ENCODE measurements at regions not wholly inside any gene's neighbourhood (a gene's known extent, or its start where the extent isn't known, plus 50 kb on each side); places are given as distances from the start of the nearest gene placed in this dataset.
"Not testable (repeated sequence)": the region's sequence is repeated elsewhere in the genome, so short reads cannot be mapped to it uniquely, and the experiment has no call there.

DNA sequence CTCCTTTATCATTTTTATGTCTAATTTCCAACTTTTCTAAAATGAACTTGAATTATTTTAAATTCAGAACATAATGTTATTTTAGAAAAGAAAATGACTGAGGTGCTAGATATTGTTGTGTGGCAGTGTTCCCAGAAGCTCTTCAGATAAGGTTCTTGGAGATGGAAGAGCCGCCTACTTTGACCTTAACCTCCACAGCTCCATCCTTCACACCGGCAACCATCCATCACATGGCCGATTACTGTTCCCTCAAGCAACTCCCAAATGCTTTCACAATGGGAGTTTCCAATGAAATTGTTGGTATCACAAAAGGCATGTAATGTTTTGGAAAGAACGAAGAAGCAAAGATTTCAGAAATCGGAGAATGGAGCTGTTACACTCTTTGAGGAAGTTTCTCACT, 193.9 kb upstream of the SALL3 start:
- DNase-seq, result no peak

- no peak for DNase-seq
Measured at GRCh38 chr18:78786776-78787175, 192.8 kb upstream of the SALL3 start.

DNA sequence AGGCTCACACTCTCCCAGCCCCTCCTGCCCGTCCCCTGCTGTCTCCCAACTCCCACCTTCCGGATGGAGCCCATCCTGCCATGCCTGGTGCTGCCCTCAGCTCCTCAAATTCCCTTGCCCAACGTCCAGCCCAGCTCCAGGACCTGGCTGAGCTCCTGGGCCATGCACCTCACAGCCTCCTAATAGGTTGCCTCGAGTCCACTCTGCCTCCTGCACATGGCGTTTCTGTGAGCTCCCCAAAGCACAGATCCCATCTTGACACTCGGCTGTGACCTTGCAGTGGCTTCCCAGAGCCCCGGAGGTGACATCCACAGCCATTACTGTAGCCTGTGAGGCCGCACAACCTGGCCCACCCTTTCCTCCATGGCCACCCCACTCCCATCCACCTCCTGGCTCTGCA, 191.9 kb upstream of the SALL3 start:
- no peak for DNase-seq

DNA sequence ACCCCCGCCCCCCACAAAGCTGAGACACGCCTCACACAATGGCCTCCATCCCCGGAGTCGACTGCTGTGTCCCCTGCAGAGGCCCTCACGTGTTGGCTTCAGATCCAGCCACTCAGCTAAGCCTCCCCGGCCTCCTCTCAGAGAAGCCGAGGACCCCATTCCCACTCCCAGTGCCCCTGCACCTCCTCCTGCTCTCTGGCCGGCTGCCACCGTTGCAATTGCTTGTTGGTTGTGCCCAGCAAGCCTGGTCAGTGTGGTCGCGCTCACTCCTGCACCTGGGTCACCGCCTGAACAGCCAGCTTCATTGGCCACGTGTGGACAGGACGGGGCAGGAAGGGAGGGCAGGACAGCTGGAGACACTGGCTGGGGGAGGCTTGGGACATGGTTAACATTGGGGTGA, 191.5 kb upstream of the SALL3 start:
- no peak for DNase-seq

- no peak for DNase-seq
Measured at GRCh38 chr18:78789850-78790249, 189.8 kb upstream of the SALL3 start.

DNA sequence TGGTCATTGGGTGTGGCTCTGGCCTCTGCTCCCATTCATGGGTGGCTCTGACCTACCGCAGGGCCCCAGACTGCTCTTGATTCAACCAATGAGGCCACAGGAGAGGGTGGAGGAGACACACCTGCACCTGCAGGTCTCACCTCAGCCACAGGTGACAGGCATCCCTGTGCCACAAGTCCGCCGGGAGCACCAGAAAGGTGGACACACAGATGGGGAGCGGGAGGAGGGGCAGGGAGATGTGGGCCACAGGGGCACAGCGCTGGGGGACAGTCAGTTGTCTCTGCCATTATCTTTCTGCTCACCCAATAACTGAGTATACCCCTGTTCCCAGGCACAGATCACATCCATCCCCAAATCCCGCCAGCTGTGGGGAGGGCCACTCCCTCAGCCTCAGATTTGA, 189.1 kb upstream of the SALL3 start:
- DNase-seq, result no peak

DNA sequence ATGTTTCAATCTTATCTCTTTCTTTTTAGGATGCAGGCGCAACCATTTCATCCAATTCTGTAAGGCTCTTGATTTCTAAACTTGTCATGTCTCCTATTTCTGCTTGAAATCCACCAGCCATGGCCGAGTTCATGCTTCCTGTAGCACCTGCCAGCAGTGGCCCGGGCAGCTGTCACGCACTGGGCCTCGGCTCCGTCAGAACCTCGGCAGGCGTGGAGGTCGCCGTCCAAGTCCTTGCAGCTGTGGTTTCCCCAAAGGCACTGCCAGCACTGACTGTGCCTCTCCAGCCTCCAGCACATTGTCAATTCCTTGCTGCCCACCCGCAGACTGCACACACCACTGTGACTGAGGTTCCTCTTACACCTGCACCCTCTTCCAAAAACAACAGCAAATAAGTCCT, 188.7 kb upstream of the SALL3 start:
- no peak for DNase-seq

GRCh38 chr18:78792094-78792493, 187.5 kb upstream of the SALL3 start:
- DNase-seq, result no peak

- no peak for DNase-seq
Measured at GRCh38 chr18:78792736-78793135, 186.9 kb upstream of the SALL3 start.

- DNase-seq, result no peak
Measured at GRCh38 chr18:78793313-78794070, 186.1 kb upstream of the SALL3 start.

- DNase-seq, result no peak
Measured at GRCh38 chr18:78794071-78794430, 185.6 kb upstream of the SALL3 start.

DNA sequence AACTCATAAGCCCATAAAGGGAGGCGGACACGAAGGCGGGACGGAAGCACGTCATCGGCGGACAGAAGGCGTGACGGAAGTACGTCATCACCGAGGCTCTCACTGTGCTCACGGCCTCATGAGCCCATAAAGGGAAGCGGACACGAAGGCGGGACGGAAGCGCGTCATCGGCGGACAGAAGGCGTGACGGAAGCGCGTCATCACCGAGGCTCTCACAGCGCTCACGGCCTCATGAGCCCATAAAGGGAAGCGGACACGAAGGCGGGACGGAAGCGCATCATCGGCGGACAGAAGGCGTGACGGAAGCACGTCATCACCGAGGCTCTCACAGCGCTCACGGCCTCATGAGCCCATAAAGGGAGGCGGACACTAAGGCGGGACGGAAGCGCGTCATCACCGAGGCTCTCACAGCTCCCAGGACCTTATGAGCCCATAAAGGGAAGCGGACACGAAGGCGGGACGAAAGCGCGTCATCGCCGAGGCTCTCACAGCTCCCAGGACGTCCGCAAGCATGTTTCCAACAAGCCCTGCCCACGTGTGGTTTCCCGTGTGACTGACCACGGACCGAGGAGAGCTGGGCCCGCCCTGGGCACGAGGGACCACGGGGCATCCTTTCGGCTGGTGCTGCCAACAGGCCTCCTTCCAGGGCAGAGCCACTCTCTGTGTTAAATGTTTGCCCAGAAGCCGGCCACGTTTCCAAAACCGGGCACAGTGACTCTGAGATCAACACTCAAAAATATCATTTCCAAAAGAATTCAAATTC, 182.7 kb upstream of the SALL3 start:
- no peak for DNase-seq

DNA sequence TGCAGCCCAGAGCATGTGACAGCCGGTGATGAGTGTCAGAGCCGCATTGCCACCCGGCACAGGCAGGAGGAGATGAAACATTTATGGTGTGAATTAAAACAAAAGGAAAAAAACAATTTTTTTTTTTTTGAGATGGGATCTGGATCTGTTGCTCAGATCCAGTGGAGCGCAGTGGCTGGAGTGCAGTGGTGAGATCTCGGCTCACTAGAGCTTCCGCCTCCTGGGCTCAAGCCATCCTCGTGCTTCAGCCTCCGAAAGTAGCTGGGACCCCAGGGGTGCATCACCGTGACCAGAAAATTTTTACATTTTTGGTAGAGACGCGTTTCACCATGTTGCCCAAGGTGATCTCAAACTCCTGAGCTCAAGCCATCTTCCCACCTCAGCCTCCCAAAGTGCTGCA, 182.1 kb upstream of the SALL3 start:
- DNase-seq, result no peak

GRCh38 chr18:78798402-78799175, 181.0 kb upstream of the SALL3 start:
- DNase-seq, result no peak

DNA sequence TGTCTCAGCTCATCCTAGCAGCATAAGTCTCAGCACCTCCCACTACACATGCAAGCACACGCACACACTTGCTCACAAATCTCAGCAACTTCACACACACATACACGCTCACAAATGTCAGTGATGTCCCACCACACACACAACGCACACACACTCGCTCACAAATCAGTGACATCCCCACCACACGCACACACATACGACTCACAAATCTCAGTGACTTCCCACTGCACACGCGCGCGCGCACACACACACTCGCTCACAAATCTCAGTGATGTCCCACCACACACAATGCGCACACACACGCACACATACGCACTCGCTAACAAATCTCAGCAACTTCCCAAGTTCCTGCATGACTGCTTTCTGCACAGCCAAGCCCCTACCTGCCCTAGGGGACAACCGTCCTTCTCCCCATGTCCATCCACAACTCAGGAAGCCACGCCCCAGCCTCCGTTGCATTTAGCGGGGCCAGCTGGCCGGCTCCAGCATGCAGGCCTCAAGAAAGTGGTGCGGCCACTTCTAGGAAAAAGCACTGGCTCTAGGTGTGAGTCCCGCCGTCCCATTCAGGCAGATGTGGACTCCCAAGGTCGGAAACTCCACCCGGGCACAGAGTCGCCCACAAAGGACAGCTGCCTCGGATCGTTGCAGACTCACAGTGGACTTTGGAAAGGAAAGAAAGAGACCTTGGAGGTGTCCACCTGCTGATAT, 180.1 kb upstream of the SALL3 start:
- no peak for DNase-seq

DNA sequence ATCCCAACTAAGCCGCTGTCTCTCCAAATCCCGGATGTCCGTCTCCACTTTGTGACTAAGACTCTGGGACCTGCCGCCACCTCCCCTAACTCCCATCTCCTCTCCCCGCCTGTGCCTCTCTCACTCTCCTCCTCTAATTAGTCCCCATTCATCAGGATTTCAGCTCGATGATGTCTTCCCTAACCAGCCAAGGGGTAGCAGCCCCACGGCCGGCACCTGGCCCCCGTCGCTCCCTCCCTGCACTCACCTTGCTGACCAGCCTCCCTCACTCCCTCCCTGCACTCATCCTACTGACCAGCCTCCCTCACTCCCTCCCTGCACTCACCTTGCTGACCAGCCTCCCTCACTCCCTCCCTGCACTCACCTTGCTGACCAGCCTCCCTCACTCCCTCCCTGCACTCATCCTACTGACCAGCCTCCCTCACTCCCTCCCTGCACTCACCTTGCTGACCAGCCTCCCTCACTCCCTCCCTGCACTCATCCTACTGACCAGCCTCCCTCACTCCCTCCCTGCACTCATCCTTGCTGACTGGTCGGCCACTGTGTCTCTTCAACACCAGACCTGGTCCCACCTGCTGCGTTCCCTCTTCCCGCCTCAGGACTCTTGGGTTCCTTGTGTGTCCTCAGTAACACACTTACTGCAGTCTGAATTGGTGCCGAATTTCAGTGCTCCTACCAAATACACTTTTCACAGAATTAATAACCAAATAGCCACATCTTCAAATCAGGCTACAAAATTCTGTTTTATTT, 179.3 kb upstream of the SALL3 start:
- DNase-seq, result not testable (repeated sequence)

DNA sequence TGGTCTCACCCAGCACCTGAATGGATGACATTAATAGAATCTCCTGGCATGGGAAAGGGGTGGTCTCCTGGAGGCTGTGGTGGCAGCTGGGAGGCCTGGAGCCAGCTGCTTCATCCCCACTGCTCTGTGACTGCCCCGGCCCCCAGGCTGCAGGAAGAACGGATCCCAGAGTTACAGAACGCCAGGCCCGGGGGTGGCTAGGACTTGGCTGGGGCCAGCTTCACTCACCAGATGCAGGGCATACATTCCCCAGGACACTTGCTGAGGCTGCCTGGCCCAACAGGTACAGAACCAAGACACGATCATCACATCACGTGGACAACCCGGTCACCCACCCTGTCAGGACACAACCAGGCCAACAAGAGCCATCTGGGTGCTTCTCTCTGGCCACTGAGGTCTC, 178.6 kb upstream of the SALL3 start:
- DNase-seq, result no peak

GRCh38 chr18:78803104-78803503, 176.5 kb upstream of the SALL3 start:
- no peak for DNase-seq

- DNase-seq, result no peak
Measured at GRCh38 chr18:78804206-78805030, 175.2 kb upstream of the SALL3 start.

- DNase-seq, result no peak
Measured at GRCh38 chr18:78805840-78806239, 173.8 kb upstream of the SALL3 start.

DNA sequence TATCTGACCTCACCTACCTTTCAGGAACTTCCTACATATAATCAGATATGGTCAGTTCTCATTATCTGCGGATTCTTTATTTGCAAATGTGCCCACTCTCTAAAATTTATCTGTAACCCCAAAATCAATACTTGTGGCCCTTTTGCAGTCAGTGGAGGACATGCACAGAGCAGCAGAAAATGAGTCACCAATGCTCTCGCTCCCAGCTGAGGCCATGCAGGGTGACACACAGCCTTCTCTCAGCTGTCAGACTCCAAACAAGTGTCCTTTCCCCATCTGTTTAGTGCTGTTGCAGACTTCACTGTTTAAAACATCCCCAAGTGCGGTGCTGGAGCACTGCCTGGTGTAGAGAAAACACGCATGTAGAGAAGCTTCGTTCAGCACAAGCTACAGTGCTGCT, 171.9 kb upstream of the SALL3 start:
- DNase-seq, result no peak

DNA sequence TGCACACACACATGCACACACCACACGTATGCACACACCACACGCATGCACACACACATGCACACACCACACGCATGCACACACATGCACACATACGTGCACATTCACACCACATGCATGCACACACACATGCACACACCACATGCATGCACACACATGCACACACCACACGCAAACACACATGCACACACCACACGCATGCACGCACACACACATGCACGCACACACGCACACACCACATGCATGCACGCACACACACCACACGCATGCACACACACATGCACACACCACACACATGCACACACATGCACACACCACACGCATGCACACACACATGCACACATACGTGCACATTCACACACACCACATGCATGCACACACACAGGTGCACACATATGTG, 169.8 kb upstream of the SALL3 start:
- DNase-seq, result no peak
